GM20000 (cell line): ENCODE measurements at regions not wholly inside any gene's neighbourhood (a gene's known extent, or its start where the extent isn't known, plus 50 kb on each side); places are given as distances from the start of the nearest gene placed in this dataset.

Experiments
- DNase-seq: peaks from one replicate; pipeline ENCODE4 v3.0.0; 2012; ENCODE audit warnings: low spot score
- TF ChIP-seq, protein P1 (sequence below): IDR thresholded peaks from 2 replicates; pipeline ENCODE4 v1.5.1; 2012; ENCODE audit warnings: mild to moderate bottlenecking, control low read depth; ENCODE audit errors: extremely low read depth, missing control alignments

DNA sequence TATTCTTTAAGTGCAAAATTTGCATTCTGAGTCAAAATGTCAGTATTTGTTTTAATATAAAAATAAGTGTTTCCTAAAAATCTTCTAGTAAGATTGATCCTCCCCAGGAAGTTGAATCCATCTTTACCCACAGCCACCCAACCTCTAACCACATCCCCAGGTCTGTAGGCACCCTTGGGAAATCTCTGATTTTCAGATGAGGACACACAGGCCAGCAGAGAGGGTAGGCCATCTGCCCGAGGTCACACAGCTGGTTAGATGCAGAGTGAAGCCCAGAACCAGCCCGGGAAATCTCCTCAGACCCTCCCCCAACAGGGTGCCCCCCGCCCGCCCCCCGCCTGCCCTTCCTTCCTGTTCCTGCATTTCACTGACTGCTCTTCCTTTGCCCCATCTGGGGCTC, 277.5 kb downstream of the FBXW7 start:
- TF ChIP-seq, protein P1, sequence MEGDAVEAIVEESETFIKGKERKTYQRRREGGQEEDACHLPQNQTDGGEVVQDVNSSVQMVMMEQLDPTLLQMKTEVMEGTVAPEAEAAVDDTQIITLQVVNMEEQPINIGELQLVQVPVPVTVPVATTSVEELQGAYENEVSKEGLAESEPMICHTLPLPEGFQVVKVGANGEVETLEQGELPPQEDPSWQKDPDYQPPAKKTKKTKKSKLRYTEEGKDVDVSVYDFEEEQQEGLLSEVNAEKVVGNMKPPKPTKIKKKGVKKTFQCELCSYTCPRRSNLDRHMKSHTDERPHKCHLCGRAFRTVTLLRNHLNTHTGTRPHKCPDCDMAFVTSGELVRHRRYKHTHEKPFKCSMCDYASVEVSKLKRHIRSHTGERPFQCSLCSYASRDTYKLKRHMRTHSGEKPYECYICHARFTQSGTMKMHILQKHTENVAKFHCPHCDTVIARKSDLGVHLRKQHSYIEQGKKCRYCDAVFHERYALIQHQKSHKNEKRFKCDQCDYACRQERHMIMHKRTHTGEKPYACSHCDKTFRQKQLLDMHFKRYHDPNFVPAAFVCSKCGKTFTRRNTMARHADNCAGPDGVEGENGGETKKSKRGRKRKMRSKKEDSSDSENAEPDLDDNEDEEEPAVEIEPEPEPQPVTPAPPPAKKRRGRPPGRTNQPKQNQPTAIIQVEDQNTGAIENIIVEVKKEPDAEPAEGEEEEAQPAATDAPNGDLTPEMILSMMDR: no peak
- no peak for DNase-seq

DNA sequence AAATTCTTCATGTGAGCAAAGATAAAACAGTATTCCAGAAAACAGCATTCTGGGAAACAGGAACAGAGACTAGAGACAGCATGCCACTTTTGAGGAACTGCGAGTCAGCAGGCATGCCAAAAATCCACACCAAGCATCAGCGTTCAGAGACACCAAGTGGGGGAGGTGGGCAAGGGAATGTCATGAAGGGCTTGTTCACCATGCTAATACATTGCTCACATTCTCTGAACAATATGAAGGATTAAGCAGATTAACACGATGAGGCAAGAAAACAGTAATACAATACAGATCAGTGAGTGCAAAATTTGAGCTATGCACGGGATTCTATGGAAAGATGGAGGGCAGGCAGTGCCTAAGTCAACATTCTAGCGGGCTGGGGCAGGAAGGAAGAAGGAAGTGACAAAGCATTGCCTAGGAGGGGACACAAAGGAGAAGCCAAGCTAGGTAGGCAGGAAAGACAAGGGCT, 278.3 kb downstream of the FBXW7 start:
- TF ChIP-seq, protein P1: no peak
- DNase-seq: no peak

DNA sequence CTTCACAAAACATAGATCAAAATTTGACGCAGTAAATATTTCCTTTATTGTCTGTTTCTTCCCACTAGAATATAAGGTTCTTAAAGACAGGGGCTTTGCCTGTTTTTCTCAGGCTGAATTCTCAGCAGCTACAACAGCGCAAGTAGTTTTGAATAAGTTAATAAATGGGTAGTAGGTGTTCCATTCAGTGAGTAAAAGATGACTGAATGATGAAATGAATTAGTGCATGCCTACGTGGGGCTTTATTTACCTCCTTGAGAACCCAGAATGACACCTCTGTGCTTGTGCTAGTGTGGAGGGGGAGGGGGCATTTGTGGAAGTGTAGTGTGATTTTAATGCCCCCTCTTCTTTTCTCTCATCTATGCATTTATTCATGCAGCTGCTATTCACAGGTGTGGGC, 278.9 kb downstream of the FBXW7 start:
- no peak for DNase-seq
- TF ChIP-seq, protein P1: no peak

DNA sequence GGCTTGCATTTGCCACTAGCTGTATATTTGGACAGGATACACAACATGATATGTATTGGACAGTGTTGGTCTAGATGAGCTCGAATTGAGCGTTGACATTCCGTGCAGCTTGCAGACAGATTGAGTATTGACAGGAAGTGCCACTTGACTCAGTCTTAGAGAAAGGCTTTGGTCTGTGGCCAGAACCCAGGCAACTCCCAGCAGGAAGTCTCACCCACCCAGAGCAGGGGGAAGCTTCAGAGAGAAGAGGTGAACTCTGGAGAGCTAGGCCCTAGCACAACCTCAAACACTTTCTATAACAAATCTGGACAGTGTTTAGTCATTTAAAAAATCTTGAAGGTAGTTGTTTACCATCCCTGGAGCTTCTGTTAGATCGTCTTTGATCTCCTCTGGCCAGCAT, 280.5 kb downstream of the FBXW7 start:
- DNase-seq: peak; percentile 49
- TF ChIP-seq, protein P1: no peak

DNA sequence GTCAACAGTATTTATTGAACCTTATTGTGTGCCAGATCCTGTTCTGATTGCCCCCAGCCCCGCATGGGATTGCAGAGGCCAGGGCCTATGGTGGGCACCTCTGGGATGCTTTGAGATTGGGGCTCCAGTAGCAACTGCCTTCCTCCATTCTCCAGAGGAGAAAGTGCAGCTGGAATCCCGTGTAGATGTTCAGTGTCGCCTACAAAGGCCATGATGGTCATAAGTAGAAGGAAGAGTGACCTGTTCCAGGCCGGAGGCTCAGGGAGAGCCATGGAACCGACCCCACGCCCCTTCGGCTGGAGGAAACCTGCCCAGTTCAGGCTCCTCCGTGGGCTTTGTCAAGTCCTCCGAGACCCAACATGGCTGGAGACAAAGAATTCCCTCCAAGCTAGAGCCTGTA, 287.5 kb downstream of the FBXW7 start:
- no peak for DNase-seq

DNA sequence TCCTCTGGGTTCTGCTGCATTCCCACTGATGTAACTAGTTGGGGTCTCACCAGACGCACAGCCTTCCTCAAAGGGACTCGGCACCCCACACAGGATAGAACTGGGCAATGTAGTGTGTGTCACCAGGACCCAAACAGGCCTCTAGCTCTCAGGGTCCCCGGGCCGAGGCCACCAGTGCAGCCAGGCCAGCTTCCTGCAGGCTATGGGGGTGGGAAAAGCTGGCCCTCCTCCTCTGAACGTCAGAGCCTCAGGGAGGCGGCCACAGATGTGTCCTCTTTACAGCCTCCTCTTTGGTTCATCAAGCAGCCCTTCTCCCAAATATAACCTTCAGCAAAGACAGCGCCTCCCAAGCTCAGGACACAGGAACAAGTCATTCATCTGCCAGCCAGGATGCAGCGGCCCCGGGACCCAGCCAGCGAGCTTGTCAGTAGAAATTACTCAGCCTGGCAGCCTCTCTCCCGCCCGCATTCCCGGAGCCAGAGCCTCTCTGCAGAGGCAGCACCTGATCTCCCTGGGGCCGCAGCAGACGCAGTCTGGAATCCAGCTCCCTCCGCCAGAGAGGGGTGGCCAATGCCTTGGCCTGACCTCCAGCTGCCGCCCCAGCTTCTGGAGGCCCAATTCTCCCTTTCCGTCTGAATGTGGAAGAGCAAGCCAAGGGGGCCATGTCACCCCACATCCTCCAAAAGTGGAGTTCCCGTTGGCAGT, 288.5 kb downstream of the FBXW7 start:
- TF ChIP-seq, protein P1: no peak
- DNase-seq: no peak

More for the DNA sequence above, 287.5 kb downstream of the FBXW7 start:
- TF ChIP-seq, protein P1: no peak

DNA sequence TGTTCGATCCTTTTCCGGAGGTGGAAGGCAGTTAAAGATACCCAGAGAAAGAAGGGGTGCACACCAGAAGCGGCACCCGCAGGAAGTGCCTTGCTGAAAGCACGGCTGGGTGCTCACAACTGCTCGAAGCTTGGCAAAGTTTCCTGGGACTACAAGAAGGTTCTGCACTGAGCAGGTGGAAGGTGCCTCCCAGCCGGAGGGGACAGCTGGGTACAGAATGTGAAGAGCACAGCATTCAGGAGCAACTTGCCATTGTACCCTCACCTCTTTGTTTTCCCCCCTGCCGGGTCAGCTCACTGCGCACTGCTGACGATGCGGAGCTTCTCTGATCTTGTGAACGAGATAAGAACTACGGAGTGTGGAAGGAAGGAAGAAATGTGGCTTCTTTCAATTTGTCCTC, 289.2 kb downstream of the FBXW7 start:
- DNase-seq: no peak
- TF ChIP-seq, protein P1: no peak
